Transverse colon (tissue), 4 donors: ENCODE measurements at regions not wholly inside any gene's neighbourhood (a gene's known extent, or its start where the extent isn't known, plus 50 kb on each side); places are given as distances from the start of the nearest gene placed in this dataset.

Source experiments
- DNase-seq: peaks from one replicate; pipeline ENCODE4 v3.0.0-alpha.2; 2019
- H3K27ac ChIP-seq, 4 donors: fragments of 200-600 bp; sonication (generic); 2 replicates each; pipeline ENCODE4 v1.5.1; 2016 to 2018; ENCODE audit warnings: inconsistent platforms in 4 of 4
- H3K27me3 ChIP-seq: fragments of 200-600 bp; sonication (generic); 2 replicates; pipeline ENCODE4 v1.5.1; 2017; ENCODE audit warnings: inconsistent platforms
- H3K36me3 ChIP-seq, 4 donors: fragments of 200-600 bp; sonication (generic); 2 replicates each; pipeline ENCODE4 v1.5.1; 2017 to 2019; ENCODE audit warnings: inconsistent platforms in 4 of 4
- H3K4me1 ChIP-seq, 4 donors: fragments of 200-600 bp; sonication (generic); 2 replicates each; pipeline ENCODE4 v1.5.1; 2017 to 2020; ENCODE audit warnings: inconsistent platforms in 4 of 4
- H3K4me3 ChIP-seq, 4 donors: fragments of 200-600 bp; sonication (generic); 1 replicate in 1 of 4; 2 replicates in 3 of 4; pipeline versions ENCODE4 v1.5.1 to v1.6.1; 2017 to 2019; ENCODE audit warnings: inconsistent platforms in 4 of 4
- H3K9me3 ChIP-seq, 2 donors: fragments of 200-600 bp; sonication (generic); 2 replicates each; pipeline ENCODE4 v1.5.1; 2017 to 2019; ENCODE audit warnings: inconsistent platforms in 2 of 2
- EP300 ChIP-seq: sonication (generic); formaldehyde crosslinking; IDR thresholded peaks from one replicate; pipeline ENCODE4 v1.6.1; 2017; ENCODE audit warnings: antibody characterized with exemption, low read depth
- POLR2A ChIP-seq: fragments of 450-650 bp; IDR thresholded peaks from one replicate; pipeline ENCODE4 v1.6.1; 2016; ENCODE audit warnings: antibody characterized with exemption, mild to moderate bottlenecking, moderate library complexity
- POLR2AphosphoS5 ChIP-seq, 3 donors: sonication (generic); formaldehyde crosslinking; IDR thresholded peaks; one replicate each; pipeline ENCODE4 v1.6.1; 2016; ENCODE audit warnings: antibody characterized with exemption in 3 of 3
- WGBS, 2 donors: methylation state at CpG; one replicate each; pipeline ENCODE4 v1.1.5; 2018; ENCODE audit warnings: low coverage in 1 of 2; 5-methylcytosine and 5-hydroxymethylcytosine counted together
- in situ Hi-C, 4 donors: fragments of 200-750 bp; cut with MboI; loops; one replicate each; pipeline versions ENCODE4 v1.15.0 to v1.15.1; 2017; ENCODE audit warnings: low sequenced_read_pairs in 3 of 4, low pct_ligation_motif_present in 1 of 4, low pct_unique_long_range_greater_than_20kb in 1 of 4
- intact Hi-C: fragments of 100-400 bp; cut with DNase I; formaldehyde crosslinking; loops from one replicate; pipeline ENCODE4 v1.15.1; 2023; ENCODE audit warnings: low total_unique reads
- TF ChIP-seq, protein P1 (sequence below), 5 experiments: fragments of 200-600 bp in 3 of 5; fragments of 450-650 bp in 2 of 5; sonication (generic) in 3 of 5; IDR thresholded peaks; 1 replicate in 2 of 5; 2 replicates in 3 of 5; pipeline ENCODE4 v1.5.1; 2016 to 2017; ENCODE audit warnings: antibody characterized with exemption in 5 of 5, inconsistent platforms in 3 of 5, mild to moderate bottlenecking in 2 of 5, moderate library complexity in 1 of 5

DNA sequence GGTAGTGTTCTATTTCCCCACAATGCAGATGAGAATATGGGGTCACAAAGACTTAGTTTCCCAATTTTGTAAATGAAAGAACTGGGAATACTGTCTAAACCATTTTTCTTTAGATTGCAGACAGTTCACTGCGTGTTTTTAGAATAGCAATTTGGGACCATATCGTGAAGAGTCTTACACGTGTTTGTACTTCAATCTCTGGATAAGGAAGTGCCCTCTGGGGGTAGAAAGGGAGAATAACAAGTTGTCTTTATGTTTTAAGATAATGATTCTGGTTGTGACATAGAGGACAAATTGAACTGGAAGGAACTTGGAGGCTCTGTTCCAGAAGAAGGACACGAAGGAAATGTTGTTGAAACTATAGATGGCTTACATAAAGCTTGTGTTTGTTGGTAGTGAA is 457.7 kb downstream of the CBLN2 start:
- TF ChIP-seq, protein P1, sequence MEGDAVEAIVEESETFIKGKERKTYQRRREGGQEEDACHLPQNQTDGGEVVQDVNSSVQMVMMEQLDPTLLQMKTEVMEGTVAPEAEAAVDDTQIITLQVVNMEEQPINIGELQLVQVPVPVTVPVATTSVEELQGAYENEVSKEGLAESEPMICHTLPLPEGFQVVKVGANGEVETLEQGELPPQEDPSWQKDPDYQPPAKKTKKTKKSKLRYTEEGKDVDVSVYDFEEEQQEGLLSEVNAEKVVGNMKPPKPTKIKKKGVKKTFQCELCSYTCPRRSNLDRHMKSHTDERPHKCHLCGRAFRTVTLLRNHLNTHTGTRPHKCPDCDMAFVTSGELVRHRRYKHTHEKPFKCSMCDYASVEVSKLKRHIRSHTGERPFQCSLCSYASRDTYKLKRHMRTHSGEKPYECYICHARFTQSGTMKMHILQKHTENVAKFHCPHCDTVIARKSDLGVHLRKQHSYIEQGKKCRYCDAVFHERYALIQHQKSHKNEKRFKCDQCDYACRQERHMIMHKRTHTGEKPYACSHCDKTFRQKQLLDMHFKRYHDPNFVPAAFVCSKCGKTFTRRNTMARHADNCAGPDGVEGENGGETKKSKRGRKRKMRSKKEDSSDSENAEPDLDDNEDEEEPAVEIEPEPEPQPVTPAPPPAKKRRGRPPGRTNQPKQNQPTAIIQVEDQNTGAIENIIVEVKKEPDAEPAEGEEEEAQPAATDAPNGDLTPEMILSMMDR (IDR thresholded peaks at IDR 0.05) = peak in 4 of 5 experiments; percentile 10 to 25 (median 16)
- TF ChIP-seq POLR2AphosphoS5 (IDR thresholded peaks at IDR 0.05) = no peak
- 6 to 18% methylated on average over 4 of the region's 4 CpGs for WGBS, 2 donors
- no peak overlapping the region for H3K4me3 ChIP-seq
- in situ Hi-C loops (loop anchor here in 1 of 4 donors (25.0 kb wide), 1 partner anchor 101 kb away; no protein-coding TSS in a partner anchor), intact Hi-C loops (no loop called here)
- H3K4me1 ChIP-seq = no peaks in the 10 kb centered on the region
- DNase-seq = no peak
- no peaks in the 10 kb centered on the region for H3K36me3 ChIP-seq
- no peaks in the 10 kb centered on the region for H3K27me3 ChIP-seq
- no peaks in the 10 kb centered on the region for H3K9me3 ChIP-seq
- H3K27ac ChIP-seq = no peak overlapping the region

- in situ Hi-C loops = loop anchor here in 1 of 4 donors (25.0 kb wide), 1 partner anchor 112 kb away; no protein-coding TSS in a partner anchor
- H3K27ac ChIP-seq = no peak overlapping the region
- DNase-seq = no peak
- no peaks in the 10 kb centered on the region for H3K9me3 ChIP-seq
- H3K4me3 ChIP-seq = no peak overlapping the region
- TF ChIP-seq EP300 = no peak
- TF ChIP-seq, protein P1 (IDR thresholded peaks at IDR 0.05) = no peak
- TF ChIP-seq POLR2AphosphoS5 (IDR thresholded peaks at IDR 0.05) = no peak
- no peak for TF ChIP-seq POLR2A
- intact Hi-C loops = no loop called here
- 57 to 58% methylated on average over 3 to 4 of the region's 4 CpGs for WGBS, 2 donors
- H3K36me3 ChIP-seq = no peaks in the 10 kb centered on the region
- H3K27me3 ChIP-seq = no peaks in the 10 kb centered on the region
- no peaks in the 10 kb centered on the region for H3K4me1 ChIP-seq
Measured at GRCh38 chr18:72075040-72075439, 469.1 kb downstream of the CBLN2 start.

GRCh38 chr18:72063001-72063400 is 481.1 kb downstream of the CBLN2 start:
- Histone ChIP-seq H3K36me3 (no peaks in the 10 kb centered on the region), H3K4me1 (no peaks in the 10 kb centered on the region), H3K4me3 (no peak overlapping the region), H3K27me3 (no peaks in the 10 kb centered on the region), H3K9me3 (no peaks in the 10 kb centered on the region), H3K27ac (no peak overlapping the region)
- TF ChIP-seq, protein P1 (IDR thresholded peaks at IDR 0.05) = no peak
- TF ChIP-seq EP300 (no peak), POLR2A (no peak), POLR2AphosphoS5 (IDR thresholded peaks at IDR 0.05) (no peak)
- no peak for DNase-seq
- intact Hi-C loops (no loop called here), in situ Hi-C loops (no loop called here)
- 45 to 80% methylated on average over 2 to 7 of the region's 7 CpGs for WGBS, 2 donors

- intact Hi-C loops (no loop called here), in situ Hi-C loops (no loop called here)
- WGBS, 2 donors = 79 to 87% methylated on average over 7 of the region's 7 CpGs
Measured at GRCh38 chr18:72058851-72059250, 485.3 kb downstream of the CBLN2 start.

More at GRCh38 chr18:72058851-72059250, 485.3 kb downstream of the CBLN2 start:
- Histone ChIP-seq H3K4me3 (no peak overlapping the region), H3K27ac (no peak overlapping the region), H3K36me3 (no peaks in the 10 kb centered on the region), H3K27me3 (no peaks in the 10 kb centered on the region), H3K4me1 (no peaks in the 10 kb centered on the region), H3K9me3 (no peaks in the 10 kb centered on the region)
- no peak for DNase-seq
- TF ChIP-seq POLR2AphosphoS5 (IDR thresholded peaks at IDR 0.05) (no peak), POLR2A (no peak), EP300 (no peak)
- TF ChIP-seq, protein P1 (IDR thresholded peaks at IDR 0.05) = no peak
